ENCODE measurements at regions not wholly inside any gene's neighbourhood (a gene's known extent, or its start where the extent isn't known, plus 50 kb on each side); places are given as distances from the start of the nearest gene placed in this dataset.
A peak's percentile ranks its signal among the peaks of the same experiment; 100 is the strongest.

DNA sequence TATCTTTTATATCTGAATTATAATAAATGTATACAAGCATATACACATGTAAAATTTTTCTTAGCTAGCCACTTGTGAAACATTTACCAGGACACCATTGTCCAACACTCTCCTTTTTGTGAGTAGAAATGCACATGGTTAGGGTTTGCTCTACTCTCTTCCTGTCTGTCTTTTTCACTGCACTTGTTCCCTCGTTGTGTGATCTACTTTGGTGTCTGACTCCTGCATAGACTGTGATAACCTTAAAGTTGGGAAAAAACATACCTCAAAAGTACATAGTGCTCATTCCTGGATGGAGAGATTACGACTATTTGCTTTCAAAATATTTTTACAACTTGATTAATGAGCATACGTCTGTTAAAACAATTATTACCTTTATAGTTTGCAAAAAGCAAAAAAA lies 294.1 kb upstream of the FLRT2 start:
- WGBS, 2 donors = 10 to 16% methylated on average over 3 of the region's 3 CpGs

DNA sequence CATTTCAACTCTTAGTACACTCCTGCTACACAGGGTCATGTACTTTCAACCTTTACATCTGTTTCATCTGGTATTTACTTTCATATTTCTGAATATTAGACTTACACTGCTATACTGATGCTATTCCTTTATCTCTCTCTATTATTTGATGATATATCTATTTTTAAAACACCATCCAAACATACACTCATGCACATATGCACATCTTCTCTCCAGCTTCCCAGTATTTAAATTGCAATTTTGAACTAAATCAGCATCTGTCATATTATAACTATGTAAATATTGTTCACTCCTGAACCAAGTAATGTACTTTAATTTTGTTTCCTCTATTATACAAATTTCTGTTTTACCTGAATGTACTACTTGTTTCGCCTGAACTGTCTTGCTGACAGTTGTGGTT lies 293.6 kb upstream of the FLRT2 start:
- Histone ChIP-seq H3K27ac (no peak overlapping the region), H3K4me3 (no peak overlapping the region), H3K4me1 (peaks cover 0 to under 1% (median 0%) of the 10 kb centered on the region in 3 donors), H3K27me3 (no peaks in the 10 kb centered on the region), H3K9me3 (no peaks in the 10 kb centered on the region), H3K36me3 (no peaks in the 10 kb centered on the region)
- ATAC-seq = no peak
- FAIRE-seq = no peak
- DNase-seq = no peak
- intact Hi-C loops (cut with DNase I) = no loop called here
- WGBS, 2 donors = 81 to 90% methylated on average over 1 of the region's 1 CpG
- TF ChIP-seq, protein P1, sequence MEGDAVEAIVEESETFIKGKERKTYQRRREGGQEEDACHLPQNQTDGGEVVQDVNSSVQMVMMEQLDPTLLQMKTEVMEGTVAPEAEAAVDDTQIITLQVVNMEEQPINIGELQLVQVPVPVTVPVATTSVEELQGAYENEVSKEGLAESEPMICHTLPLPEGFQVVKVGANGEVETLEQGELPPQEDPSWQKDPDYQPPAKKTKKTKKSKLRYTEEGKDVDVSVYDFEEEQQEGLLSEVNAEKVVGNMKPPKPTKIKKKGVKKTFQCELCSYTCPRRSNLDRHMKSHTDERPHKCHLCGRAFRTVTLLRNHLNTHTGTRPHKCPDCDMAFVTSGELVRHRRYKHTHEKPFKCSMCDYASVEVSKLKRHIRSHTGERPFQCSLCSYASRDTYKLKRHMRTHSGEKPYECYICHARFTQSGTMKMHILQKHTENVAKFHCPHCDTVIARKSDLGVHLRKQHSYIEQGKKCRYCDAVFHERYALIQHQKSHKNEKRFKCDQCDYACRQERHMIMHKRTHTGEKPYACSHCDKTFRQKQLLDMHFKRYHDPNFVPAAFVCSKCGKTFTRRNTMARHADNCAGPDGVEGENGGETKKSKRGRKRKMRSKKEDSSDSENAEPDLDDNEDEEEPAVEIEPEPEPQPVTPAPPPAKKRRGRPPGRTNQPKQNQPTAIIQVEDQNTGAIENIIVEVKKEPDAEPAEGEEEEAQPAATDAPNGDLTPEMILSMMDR (IDR thresholded peaks at IDR 0.05) = no peak

More for the DNA sequence above, 294.1 kb upstream of the FLRT2 start:
- intact Hi-C loops (cut with DNase I) = no loop called here
- no peak for DNase-seq
- Histone ChIP-seq H3K9me3 (no peaks in the 10 kb centered on the region), H3K27ac (no peak overlapping the region), H3K27me3 (no peaks in the 10 kb centered on the region), H3K36me3 (no peaks in the 10 kb centered on the region), H3K4me1 (no peaks in the 10 kb centered on the region), H3K4me3 (no peak overlapping the region)
- no peak for FAIRE-seq
- peak in 1 of 4 donors; percentile 42 for ATAC-seq
- TF ChIP-seq, protein P1 (IDR thresholded peaks at IDR 0.05) = no peak

DNA sequence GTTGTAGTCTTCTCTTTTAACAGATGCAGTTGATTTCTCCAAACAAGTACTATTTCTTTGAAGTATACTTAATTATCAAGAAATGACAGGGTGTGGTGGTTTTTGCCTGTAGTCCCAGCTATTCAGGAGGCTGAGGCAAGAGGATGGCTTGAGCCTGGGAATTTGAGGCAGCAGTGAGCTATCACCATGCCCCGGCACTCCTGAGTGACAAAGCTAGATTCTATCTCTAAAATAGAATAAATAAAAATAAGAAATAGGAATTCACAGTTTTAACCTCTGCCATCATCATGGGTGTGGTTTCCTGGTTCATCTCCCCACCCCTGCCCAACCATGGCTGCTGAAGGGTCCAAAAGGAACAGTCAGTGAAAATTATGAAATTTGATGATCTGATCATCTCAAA lies 290.2 kb upstream of the FLRT2 start:
- no peaks in the 10 kb centered on the region for H3K9me3 ChIP-seq
- H3K4me1 ChIP-seq = peaks cover 0 to 5% (median 0%) of the 10 kb centered on the region in 3 donors
- H3K27ac ChIP-seq = no peak overlapping the region
- no peaks in the 10 kb centered on the region for H3K36me3 ChIP-seq
- FAIRE-seq (no peak), ATAC-seq (no peak), DNase-seq (no peak)
- no peaks in the 10 kb centered on the region for H3K27me3 ChIP-seq
- TF ChIP-seq, protein P1 (IDR thresholded peaks at IDR 0.05) = no peak
- no peak overlapping the region for H3K4me3 ChIP-seq
- intact Hi-C loops (cut with DNase I) = no loop called here
- WGBS, 2 donors = 63 to 80% methylated on average over 1 of the region's 1 CpG

DNA sequence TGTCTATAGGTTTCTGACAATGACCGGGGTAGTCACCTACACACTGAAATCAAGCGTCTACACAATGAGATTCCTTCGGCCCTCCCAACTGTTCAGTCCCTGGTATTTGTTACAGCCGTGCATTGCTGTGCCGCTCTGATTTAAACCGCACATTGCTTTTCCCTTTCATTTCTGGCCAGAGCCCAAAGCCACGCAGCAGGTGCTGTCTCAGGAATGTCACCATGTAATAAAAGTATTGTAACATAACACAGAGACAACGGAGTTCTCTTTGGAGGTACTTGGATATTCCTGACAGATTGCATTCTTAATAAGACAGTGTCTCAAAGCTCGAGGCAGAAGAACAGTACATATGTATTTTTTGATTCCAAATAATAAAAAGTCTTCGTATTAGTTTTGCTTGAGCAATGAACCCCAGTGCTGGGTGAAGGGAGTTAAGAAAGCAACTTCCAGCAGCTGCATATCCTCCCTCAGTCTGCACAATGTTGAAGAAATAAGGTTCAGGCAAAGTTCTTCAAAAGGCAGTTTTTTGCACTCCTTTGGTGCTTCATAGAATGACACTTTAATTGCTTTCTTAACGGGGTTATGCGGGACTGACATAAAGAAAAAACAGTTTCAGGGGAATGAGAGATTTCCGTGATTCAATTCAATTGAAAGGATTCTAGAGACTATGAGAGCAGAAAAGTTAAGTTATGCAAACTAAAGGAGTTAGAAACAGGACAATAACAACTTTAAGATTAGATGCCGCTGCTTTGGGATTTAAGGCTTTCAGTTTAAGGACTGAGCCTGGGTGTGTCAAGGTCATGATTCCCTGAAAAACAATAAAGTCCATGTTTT lies 288.7 kb upstream of the FLRT2 start:
- no peak overlapping the region for H3K27ac ChIP-seq
- H3K9me3 ChIP-seq = no peaks in the 10 kb centered on the region
- H3K4me3 ChIP-seq = peak overlapping the region in 2 of 4 donors; percentile 10 to 23
- H3K27me3 ChIP-seq = no peaks in the 10 kb centered on the region
- TF ChIP-seq, protein P1 (IDR thresholded peaks at IDR 0.05) = no peak
- DNase-seq = peak in 4 of 6 donors; percentile 13 to 28 (median 24)
- H3K36me3 ChIP-seq = no peaks in the 10 kb centered on the region
- FAIRE-seq = no peak
- 16 to 28% methylated on average over 14 of the region's 14 CpGs for WGBS, 2 donors
- peaks cover 0 to 5% (median 0%) of the 10 kb centered on the region in 3 donors for H3K4me1 ChIP-seq
- peak; percentile 75 to 86 (median 81) for ATAC-seq
- intact Hi-C loops (cut with DNase I) = no loop called here

DNA sequence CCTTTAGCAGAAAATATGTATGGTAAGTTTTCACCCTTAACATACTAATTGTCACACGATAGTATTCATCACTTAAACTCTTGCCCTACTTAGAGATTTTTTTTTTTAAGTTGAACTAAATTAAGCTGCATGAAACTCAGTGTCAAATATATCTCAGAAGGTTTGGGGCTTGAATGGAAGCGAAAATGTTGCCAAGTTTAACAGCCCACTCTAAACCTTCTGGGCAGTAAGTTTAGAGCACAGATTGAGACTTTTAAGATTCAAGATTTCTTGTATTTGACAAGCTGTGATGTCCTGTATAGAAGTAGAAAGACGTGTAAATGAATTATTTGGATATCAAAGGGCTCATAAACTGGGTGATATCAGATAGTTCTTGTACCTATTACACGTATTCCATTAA lies 287.3 kb upstream of the FLRT2 start:
- peaks cover 0 to 5% (median 0%) of the 10 kb centered on the region in 3 donors for H3K4me1 ChIP-seq
- 79 to 89% methylated on average over 4 of the region's 4 CpGs for WGBS, 2 donors
- DNase-seq (no peak), FAIRE-seq (no peak), ATAC-seq (no peak)
- H3K4me3 ChIP-seq = no peak overlapping the region
- H3K27ac ChIP-seq = no peak overlapping the region
- H3K27me3 ChIP-seq = no peaks in the 10 kb centered on the region
- intact Hi-C loops (cut with DNase I) = no loop called here
- no peaks in the 10 kb centered on the region for H3K9me3 ChIP-seq
- TF ChIP-seq, protein P1 (IDR thresholded peaks at IDR 0.05) = no peak
- no peaks in the 10 kb centered on the region for H3K36me3 ChIP-seq
